ENCODE measurements at regions not wholly inside any gene's neighbourhood (a gene's known extent, or its start where the extent isn't known, plus 50 kb on each side); places are given as distances from the start of the nearest gene placed in this dataset.

- Histone ChIP-seq H3K4me1 (ENCODE audit: control insufficient read depth in 1 of 2, extremely low read depth in 1 of 2, insufficient read depth in 2 of 2, low read length in 2 of 2) (no peaks in the 10 kb centered on the region), H3K36me3 (ENCODE audit: control insufficient read depth in 2 of 2, extremely low read depth in 1 of 2, insufficient read depth in 1 of 2, low read length in 1 of 2) (no peaks in the 10 kb centered on the region), H3K27ac (ENCODE audit: low read length) (no peak overlapping the region), H3K27me3 (replicated peaks in 1 of 2; ENCODE audit: control insufficient read depth in 2 of 2, extremely low read depth in 1 of 2, insufficient read depth in 2 of 2, low read length in 1 of 2) (no peaks in the 10 kb centered on the region), H3K9me3 (no peaks in the 10 kb centered on the region), H3K4me3 (ENCODE audit: control insufficient read depth in 1 of 2, extremely low read depth in 1 of 2, low read length in 1 of 2) (no peak overlapping the region)
- DNase-seq (no peak), ATAC-seq (replicated peaks in 1 of 4) (no peak)
- Mint-ChIP-seq H3K4me3 (no peak overlapping the region), H3K27me3 (no peaks in the 10 kb centered on the region), H3K36me3 (no peaks in the 10 kb centered on the region), H3K9me3 (no peaks in the 10 kb centered on the region), H3K4me1 (no peaks in the 10 kb centered on the region), H3K27ac (no peak overlapping the region)
- 80% methylated on average over 1 of the region's 4 CpGs for WGBS (ENCODE audit: insufficient coverage)
- POLR2A ChIA-PET = no interaction called here
- CTCF ChIA-PET = no interaction called here
Measured at GRCh38 chr9:8252445-8252844, 452.9 kb upstream of the DMAC1 start.

GRCh38 chr9:8251566-8251965 lies 452.0 kb upstream of the DMAC1 start:
- Mint-ChIP-seq H3K9me3 (no peaks in the 10 kb centered on the region), H3K27ac (no peak overlapping the region), H3K27me3 (no peaks in the 10 kb centered on the region), H3K36me3 (no peaks in the 10 kb centered on the region), H3K4me3 (no peak overlapping the region), H3K4me1 (no peaks in the 10 kb centered on the region)
- DNase-seq = no peak
- no peaks in the 10 kb centered on the region for H3K9me3 ChIP-seq
- H3K27me3 ChIP-seq (replicated peaks in 1 of 2; ENCODE audit: control insufficient read depth in 2 of 2, extremely low read depth in 1 of 2, insufficient read depth in 2 of 2, low read length in 1 of 2) = no peaks in the 10 kb centered on the region
- H3K4me3 ChIP-seq (ENCODE audit: control insufficient read depth in 1 of 2, extremely low read depth in 1 of 2, low read length in 1 of 2) = no peak overlapping the region
- H3K27ac ChIP-seq (ENCODE audit: low read length) = no peak overlapping the region
- no peaks in the 10 kb centered on the region for H3K36me3 ChIP-seq (ENCODE audit: control insufficient read depth in 2 of 2, extremely low read depth in 1 of 2, insufficient read depth in 1 of 2, low read length in 1 of 2)
- ChIA-PET CTCF (no interaction called here), POLR2A (no interaction called here)
- no peak for ATAC-seq (replicated peaks in 1 of 4)
- no peaks in the 10 kb centered on the region for H3K4me1 ChIP-seq (ENCODE audit: control insufficient read depth in 1 of 2, extremely low read depth in 1 of 2, insufficient read depth in 2 of 2, low read length in 2 of 2)

- Mint-ChIP-seq H3K27me3 (no peaks in the 10 kb centered on the region), H3K27ac (no peak overlapping the region), H3K4me1 (no peaks in the 10 kb centered on the region), H3K4me3 (no peak overlapping the region), H3K9me3 (no peaks in the 10 kb centered on the region), H3K36me3 (no peaks in the 10 kb centered on the region)
- Histone ChIP-seq H3K9me3 (no peaks in the 10 kb centered on the region), H3K36me3 (ENCODE audit: control insufficient read depth in 2 of 2, extremely low read depth in 1 of 2, insufficient read depth in 1 of 2, low read length in 1 of 2) (no peaks in the 10 kb centered on the region), H3K27me3 (replicated peaks in 1 of 2; ENCODE audit: control insufficient read depth in 2 of 2, extremely low read depth in 1 of 2, insufficient read depth in 2 of 2, low read length in 1 of 2) (no peaks in the 10 kb centered on the region), H3K27ac (ENCODE audit: low read length) (no peak overlapping the region), H3K4me3 (ENCODE audit: control insufficient read depth in 1 of 2, extremely low read depth in 1 of 2, low read length in 1 of 2) (no peak overlapping the region), H3K4me1 (ENCODE audit: control insufficient read depth in 1 of 2, extremely low read depth in 1 of 2, insufficient read depth in 2 of 2, low read length in 2 of 2) (no peaks in the 10 kb centered on the region)
- POLR2A ChIA-PET = no interaction called here
- CTCF ChIA-PET = no interaction called here
- DNase-seq = no peak
- ATAC-seq (replicated peaks in 1 of 4) = no peak
- 88% methylated on average over 2 of the region's 8 CpGs for WGBS (ENCODE audit: insufficient coverage)
Measured at GRCh38 chr9:8244505-8245092, 445.0 kb upstream of the DMAC1 start.

- H3K27ac ChIP-seq (ENCODE audit: low read length) = no peak overlapping the region
- H3K9me3 ChIP-seq = no peaks in the 10 kb centered on the region
- Mint-ChIP-seq H3K27me3 (no peaks in the 10 kb centered on the region), H3K4me1 (no peaks in the 10 kb centered on the region), H3K4me3 (no peak overlapping the region), H3K27ac (no peak overlapping the region), H3K36me3 (no peaks in the 10 kb centered on the region), H3K9me3 (no peaks in the 10 kb centered on the region)
- POLR2A ChIA-PET = no interaction called here
- no peaks in the 10 kb centered on the region for H3K4me1 ChIP-seq (ENCODE audit: control insufficient read depth in 1 of 2, extremely low read depth in 1 of 2, insufficient read depth in 2 of 2, low read length in 2 of 2)
- 80% methylated on average over 4 of the region's 5 CpGs for WGBS (ENCODE audit: insufficient coverage)
- DNase-seq (no peak), ATAC-seq (replicated peaks in 1 of 4) (no peak)
- CTCF ChIA-PET = no interaction called here
- H3K36me3 ChIP-seq (ENCODE audit: control insufficient read depth in 2 of 2, extremely low read depth in 1 of 2, insufficient read depth in 1 of 2, low read length in 1 of 2) = no peaks in the 10 kb centered on the region
- H3K4me3 ChIP-seq (ENCODE audit: control insufficient read depth in 1 of 2, extremely low read depth in 1 of 2, low read length in 1 of 2) = no peak overlapping the region
- no peaks in the 10 kb centered on the region for H3K27me3 ChIP-seq (replicated peaks in 1 of 2; ENCODE audit: control insufficient read depth in 2 of 2, extremely low read depth in 1 of 2, insufficient read depth in 2 of 2, low read length in 1 of 2)
Measured at GRCh38 chr9:8241201-8241600, 441.6 kb upstream of the DMAC1 start.

- H3K4me1 ChIP-seq (ENCODE audit: control insufficient read depth in 1 of 2, extremely low read depth in 1 of 2, insufficient read depth in 2 of 2, low read length in 2 of 2) = no peaks in the 10 kb centered on the region
Measured at GRCh38 chr9:8237096-8237495, 437.5 kb upstream of the DMAC1 start.

GRCh38 chr9:8235489-8235888 lies 435.9 kb upstream of the DMAC1 start:
- no peak overlapping the region for H3K27ac ChIP-seq (ENCODE audit: low read length)
- ChIA-PET CTCF (interaction anchor here in 1 of 2 donors (0.5 kb wide), 1 partner anchor 91 kb away, joined by 3 read pairs; no protein-coding TSS in a partner anchor), POLR2A (no interaction called here)
- H3K9me3 ChIP-seq = no peaks in the 10 kb centered on the region
- ATAC-seq (replicated peaks in 1 of 4) = no peak
- H3K4me3 ChIP-seq (ENCODE audit: control insufficient read depth in 1 of 2, extremely low read depth in 1 of 2, low read length in 1 of 2) = no peak overlapping the region
- Mint-ChIP-seq H3K4me1 (no peaks in the 10 kb centered on the region), H3K36me3 (no peaks in the 10 kb centered on the region), H3K27ac (no peak overlapping the region), H3K4me3 (no peak overlapping the region), H3K27me3 (no peaks in the 10 kb centered on the region), H3K9me3 (no peaks in the 10 kb centered on the region)
- DNase-seq = no peak
- no peaks in the 10 kb centered on the region for H3K4me1 ChIP-seq (ENCODE audit: control insufficient read depth in 1 of 2, extremely low read depth in 1 of 2, insufficient read depth in 2 of 2, low read length in 2 of 2)
- H3K27me3 ChIP-seq (replicated peaks in 1 of 2; ENCODE audit: control insufficient read depth in 2 of 2, extremely low read depth in 1 of 2, insufficient read depth in 2 of 2, low read length in 1 of 2) = no peaks in the 10 kb centered on the region
- H3K36me3 ChIP-seq (ENCODE audit: control insufficient read depth in 2 of 2, extremely low read depth in 1 of 2, insufficient read depth in 1 of 2, low read length in 1 of 2) = no peaks in the 10 kb centered on the region

More at GRCh38 chr9:8237096-8237495, 437.5 kb upstream of the DMAC1 start:
- Mint-ChIP-seq H3K4me1 (no peaks in the 10 kb centered on the region), H3K27ac (no peak overlapping the region), H3K4me3 (no peak overlapping the region), H3K36me3 (no peaks in the 10 kb centered on the region), H3K27me3 (no peaks in the 10 kb centered on the region), H3K9me3 (no peaks in the 10 kb centered on the region)
- ChIA-PET POLR2A (no interaction called here), CTCF (no interaction called here)
- H3K4me3 ChIP-seq (ENCODE audit: control insufficient read depth in 1 of 2, extremely low read depth in 1 of 2, low read length in 1 of 2) = no peak overlapping the region
- no peaks in the 10 kb centered on the region for H3K9me3 ChIP-seq
- no peak overlapping the region for H3K27ac ChIP-seq (ENCODE audit: low read length)
- no peaks in the 10 kb centered on the region for H3K27me3 ChIP-seq (replicated peaks in 1 of 2; ENCODE audit: control insufficient read depth in 2 of 2, extremely low read depth in 1 of 2, insufficient read depth in 2 of 2, low read length in 1 of 2)
- WGBS (ENCODE audit: insufficient coverage) = no CpG with 5 or more reads among the region's 2 CpGs
- no peaks in the 10 kb centered on the region for H3K36me3 ChIP-seq (ENCODE audit: control insufficient read depth in 2 of 2, extremely low read depth in 1 of 2, insufficient read depth in 1 of 2, low read length in 1 of 2)
- DNase-seq (no peak), ATAC-seq (replicated peaks in 1 of 4) (no peak)

DNA sequence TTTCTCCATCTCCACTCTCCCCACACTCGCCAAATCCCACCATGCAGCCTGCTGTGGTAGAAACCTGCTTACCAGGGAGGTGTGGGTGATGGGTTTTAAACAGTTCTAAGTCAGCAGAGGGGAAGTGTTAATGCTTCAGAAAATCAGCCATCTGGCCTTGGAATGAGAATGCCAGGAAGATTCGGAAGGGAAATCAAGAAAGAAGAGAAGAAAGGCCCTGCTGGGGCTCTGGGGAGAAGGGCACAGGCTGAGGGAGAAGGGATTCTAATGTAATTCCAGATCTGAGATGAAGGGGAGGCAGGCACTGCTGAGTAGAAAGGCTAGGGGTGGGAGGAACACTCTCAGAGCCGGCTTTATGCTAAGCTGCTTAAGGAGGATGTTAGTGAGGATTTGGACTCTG lies 434.7 kb upstream of the DMAC1 start:
- Mint-ChIP-seq H3K4me3 (no peak overlapping the region), H3K36me3 (no peaks in the 10 kb centered on the region), H3K27me3 (no peaks in the 10 kb centered on the region), H3K27ac (no peak overlapping the region), H3K9me3 (no peaks in the 10 kb centered on the region), H3K4me1 (no peaks in the 10 kb centered on the region)
- WGBS (ENCODE audit: insufficient coverage) = 83% methylated on average over 2 of the region's 3 CpGs
- ATAC-seq (replicated peaks in 1 of 4) (no peak), DNase-seq (no peak)
- no peaks in the 10 kb centered on the region for H3K4me1 ChIP-seq (ENCODE audit: control insufficient read depth in 1 of 2, extremely low read depth in 1 of 2, insufficient read depth in 2 of 2, low read length in 2 of 2)
- no peaks in the 10 kb centered on the region for H3K36me3 ChIP-seq (ENCODE audit: control insufficient read depth in 2 of 2, extremely low read depth in 1 of 2, insufficient read depth in 1 of 2, low read length in 1 of 2)
- ChIA-PET POLR2A (no interaction called here), CTCF (interaction anchor here in 1 of 2 donors (0.6 kb wide), 1 partner anchor 259 kb away, joined by 4 read pairs; no protein-coding TSS in a partner anchor)
- H3K27me3 ChIP-seq (replicated peaks in 1 of 2; ENCODE audit: control insufficient read depth in 2 of 2, extremely low read depth in 1 of 2, insufficient read depth in 2 of 2, low read length in 1 of 2) = no peaks in the 10 kb centered on the region
- no peaks in the 10 kb centered on the region for H3K9me3 ChIP-seq
- H3K27ac ChIP-seq (ENCODE audit: low read length) = no peak overlapping the region
- H3K4me3 ChIP-seq (ENCODE audit: control insufficient read depth in 1 of 2, extremely low read depth in 1 of 2, low read length in 1 of 2) = no peak overlapping the region
